PC-9 (cell line): ENCODE measurements at regions not wholly inside any gene's neighbourhood (a gene's known extent, or its start where the extent isn't known, plus 50 kb on each side); places are given as distances from the start of the nearest gene placed in this dataset.

Source experiments
- EZH2 ChIP-seq: fragments of 200-600 bp; sonication (generic); IDR thresholded peaks from 2 replicates; pipeline ENCODE4 v1.8.0; 2017; ENCODE audit warnings: antibody characterized with exemption, low read depth
- TF ChIP-seq, protein P1 (sequence below): fragments of 200-600 bp; sonication (generic); conservative IDR thresholded peaks from 2 replicates; pipeline ENCODE4 v1.6.1; 2017; ENCODE audit warnings: mixed run types, antibody characterized with exemption, mild to moderate bottlenecking, moderate library complexity

DNA sequence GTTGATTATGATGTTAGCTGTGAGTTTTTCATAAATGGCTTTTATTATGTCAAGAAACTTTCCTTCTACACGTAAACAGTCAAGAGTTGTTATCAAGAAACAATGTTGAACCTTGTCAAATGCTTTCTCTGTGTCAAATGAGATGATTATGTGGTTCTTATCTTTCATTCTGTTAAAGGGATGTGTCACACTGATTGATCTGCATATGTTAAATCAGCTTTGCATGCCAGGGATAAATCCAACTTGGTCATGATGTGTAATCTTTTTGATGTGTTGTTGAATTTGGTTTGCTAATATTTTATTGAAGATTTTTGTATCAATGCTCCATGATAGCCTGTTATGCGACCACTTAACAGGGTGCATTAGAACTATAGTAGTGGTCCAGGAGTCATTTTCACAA is 107.3 kb downstream of the C1QL2 start:
- TF ChIP-seq, protein P1, sequence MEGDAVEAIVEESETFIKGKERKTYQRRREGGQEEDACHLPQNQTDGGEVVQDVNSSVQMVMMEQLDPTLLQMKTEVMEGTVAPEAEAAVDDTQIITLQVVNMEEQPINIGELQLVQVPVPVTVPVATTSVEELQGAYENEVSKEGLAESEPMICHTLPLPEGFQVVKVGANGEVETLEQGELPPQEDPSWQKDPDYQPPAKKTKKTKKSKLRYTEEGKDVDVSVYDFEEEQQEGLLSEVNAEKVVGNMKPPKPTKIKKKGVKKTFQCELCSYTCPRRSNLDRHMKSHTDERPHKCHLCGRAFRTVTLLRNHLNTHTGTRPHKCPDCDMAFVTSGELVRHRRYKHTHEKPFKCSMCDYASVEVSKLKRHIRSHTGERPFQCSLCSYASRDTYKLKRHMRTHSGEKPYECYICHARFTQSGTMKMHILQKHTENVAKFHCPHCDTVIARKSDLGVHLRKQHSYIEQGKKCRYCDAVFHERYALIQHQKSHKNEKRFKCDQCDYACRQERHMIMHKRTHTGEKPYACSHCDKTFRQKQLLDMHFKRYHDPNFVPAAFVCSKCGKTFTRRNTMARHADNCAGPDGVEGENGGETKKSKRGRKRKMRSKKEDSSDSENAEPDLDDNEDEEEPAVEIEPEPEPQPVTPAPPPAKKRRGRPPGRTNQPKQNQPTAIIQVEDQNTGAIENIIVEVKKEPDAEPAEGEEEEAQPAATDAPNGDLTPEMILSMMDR, result no peak
- TF ChIP-seq EZH2, result no peak
